ENCODE measurements at regions not wholly inside any gene's neighbourhood (a gene's known extent, or its start where the extent isn't known, plus 50 kb on each side); places are given as distances from the start of the nearest gene placed in this dataset.

DNA sequence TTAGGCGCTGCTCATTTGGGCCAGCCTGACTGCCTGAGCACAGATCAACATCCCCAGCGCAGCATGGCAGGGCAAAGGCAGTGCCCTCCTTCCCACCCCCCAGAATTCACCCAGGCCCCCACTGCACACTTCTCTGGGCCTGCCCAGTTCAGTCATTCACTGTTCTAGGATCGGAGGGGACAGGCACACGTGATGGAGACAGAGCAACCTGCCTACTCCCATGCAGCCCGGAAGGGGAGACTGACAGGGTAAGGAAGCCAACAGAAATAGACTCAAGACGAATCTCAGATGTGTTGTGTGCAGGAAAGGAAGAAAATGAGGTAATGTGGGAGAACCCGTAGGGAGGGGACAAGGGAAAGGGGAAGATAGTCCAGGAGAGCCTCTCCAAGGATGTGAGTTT, 59.2 kb upstream of the LYRM9 start:
- TF ChIP-seq, protein P1, sequence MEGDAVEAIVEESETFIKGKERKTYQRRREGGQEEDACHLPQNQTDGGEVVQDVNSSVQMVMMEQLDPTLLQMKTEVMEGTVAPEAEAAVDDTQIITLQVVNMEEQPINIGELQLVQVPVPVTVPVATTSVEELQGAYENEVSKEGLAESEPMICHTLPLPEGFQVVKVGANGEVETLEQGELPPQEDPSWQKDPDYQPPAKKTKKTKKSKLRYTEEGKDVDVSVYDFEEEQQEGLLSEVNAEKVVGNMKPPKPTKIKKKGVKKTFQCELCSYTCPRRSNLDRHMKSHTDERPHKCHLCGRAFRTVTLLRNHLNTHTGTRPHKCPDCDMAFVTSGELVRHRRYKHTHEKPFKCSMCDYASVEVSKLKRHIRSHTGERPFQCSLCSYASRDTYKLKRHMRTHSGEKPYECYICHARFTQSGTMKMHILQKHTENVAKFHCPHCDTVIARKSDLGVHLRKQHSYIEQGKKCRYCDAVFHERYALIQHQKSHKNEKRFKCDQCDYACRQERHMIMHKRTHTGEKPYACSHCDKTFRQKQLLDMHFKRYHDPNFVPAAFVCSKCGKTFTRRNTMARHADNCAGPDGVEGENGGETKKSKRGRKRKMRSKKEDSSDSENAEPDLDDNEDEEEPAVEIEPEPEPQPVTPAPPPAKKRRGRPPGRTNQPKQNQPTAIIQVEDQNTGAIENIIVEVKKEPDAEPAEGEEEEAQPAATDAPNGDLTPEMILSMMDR (IDR thresholded peaks at IDR 0.05; ENCODE audit: low read depth, low read length): no peak
- TF ChIP-seq EZH2phosphoT487 (IDR thresholded peaks at IDR 0.05; ENCODE audit: low read depth): no peak
